ENCODE measurements at regions not wholly inside any gene's neighbourhood (a gene's known extent, or its start where the extent isn't known, plus 50 kb on each side); places are given as distances from the start of the nearest gene placed in this dataset.

DNA sequence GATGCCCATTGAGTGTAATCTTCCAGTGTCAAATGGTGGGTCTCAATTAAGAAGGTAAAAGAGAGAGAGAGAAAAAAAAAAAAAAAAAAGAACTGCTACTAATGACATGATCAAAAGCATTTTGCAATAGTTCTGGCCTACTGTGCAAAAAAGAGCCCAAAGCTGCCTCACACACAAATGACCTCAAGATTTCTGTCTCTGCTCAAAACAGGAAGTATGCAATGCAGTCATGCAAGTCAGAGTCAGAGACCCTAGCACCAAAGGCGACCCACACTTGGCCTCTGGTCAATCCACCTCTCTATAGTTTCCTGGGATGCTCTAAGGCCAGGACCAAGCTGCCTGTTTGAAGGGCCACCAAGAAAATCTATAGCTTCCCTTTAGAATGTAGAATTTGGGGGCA lies 323.5 kb downstream of the VPS13C start:
- no peak for DNase-seq

DNA sequence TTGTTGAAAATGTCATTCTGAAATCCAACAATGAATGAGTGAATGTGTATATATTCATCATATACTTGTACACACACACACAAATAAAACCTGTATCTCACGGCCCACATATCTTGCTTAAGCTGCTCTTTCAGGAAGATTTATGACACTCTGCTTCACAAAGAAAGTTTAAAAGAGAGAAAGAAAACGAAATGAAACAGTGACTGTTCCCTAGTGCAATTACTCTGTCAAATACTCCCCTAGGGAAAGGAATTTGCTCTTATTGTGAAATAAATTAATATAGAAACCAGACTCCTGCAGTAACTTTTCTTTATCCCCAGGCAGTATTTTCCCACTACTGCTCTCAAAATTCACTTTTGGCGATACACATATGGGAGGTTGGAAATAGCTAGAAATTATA lies 329.1 kb downstream of the VPS13C start:
- no peak for DNase-seq

DNA sequence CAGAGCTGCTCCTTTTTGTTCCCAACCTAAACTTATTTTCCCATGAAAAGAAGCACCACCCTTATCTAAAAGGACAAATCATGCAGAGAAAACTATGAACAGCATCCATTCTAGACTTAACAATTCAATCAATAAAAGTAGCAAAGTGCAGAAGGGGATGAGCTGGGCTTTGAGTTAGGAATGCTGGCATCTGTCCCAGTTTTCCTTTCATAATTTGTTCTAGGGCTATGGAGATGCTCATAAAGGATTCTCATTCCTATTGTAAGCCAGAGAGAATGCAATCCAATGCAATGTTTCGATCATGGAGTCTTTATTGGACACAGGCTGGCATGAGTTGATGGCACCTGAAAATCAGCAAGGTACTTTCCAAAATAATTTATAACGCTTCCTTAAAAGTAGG lies 330.6 kb downstream of the VPS13C start:
- no peak for DNase-seq

GRCh38 chr15:61726166-61726565 lies 334.1 kb downstream of the VPS13C start:
- DNase-seq = no peak

GRCh38 chr15:61725251-61725650 lies 335.0 kb downstream of the VPS13C start:
- DNase-seq = no peak

DNA sequence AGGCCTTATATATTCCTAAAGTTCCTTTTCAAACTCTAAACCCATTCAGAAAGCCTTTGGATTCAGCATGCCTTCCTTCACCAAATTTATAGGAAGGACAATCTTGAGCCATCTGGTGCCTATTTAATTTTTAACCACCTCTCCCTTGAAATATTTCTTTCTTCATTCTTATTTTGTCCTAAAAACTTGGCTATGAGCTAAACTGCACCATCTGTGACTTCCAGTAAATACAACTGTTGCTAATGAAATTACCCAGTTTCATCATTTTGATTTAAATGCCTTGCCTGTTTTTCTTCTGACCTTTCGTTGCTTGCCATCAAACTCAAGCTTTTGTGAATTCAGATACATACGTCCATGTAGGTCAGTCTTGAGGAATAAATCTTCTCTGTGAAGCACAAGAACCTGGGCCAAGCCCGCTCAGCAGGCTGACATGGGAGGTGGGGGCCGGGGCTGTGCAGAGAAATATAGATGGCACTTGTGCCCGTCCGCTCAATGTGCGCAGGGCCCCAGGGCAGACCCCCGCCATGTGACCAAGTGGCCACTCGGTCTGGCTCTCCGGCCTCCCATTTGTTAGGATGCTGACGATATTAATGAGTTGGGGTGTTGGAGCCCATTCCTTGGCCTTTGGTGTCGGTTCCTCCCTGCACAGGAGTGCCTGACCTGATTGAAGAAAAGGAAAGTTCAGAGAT lies 335.9 kb downstream of the VPS13C start:
- no peak for DNase-seq

- DNase-seq = no peak
Observed at GRCh38 chr15:61721418-61721817, 338.8 kb downstream of the VPS13C start.

- DNase-seq = no peak
Observed at GRCh38 chr15:61720197-61720704, 340.0 kb downstream of the VPS13C start.

DNA sequence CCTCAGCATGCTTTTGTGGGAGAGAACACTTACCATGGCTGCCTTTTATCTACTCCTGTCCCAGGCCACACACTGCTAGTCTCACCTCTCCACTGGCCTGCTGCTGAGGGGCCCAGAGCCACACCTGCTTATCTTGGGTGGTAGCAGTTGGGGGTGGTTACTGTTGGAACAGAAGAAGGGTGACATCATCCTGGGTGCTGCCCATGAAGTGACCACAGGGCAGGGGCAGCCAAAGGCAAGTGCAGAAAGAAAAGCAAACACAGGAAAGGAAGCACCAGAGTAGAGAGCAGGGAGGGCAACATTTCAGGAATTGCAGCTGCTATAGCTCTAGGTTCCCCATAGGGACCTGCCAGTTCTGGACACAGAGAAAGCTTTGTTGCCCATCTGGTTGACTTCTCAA lies 345.2 kb downstream of the VPS13C start:
- no peak for DNase-seq

DNA sequence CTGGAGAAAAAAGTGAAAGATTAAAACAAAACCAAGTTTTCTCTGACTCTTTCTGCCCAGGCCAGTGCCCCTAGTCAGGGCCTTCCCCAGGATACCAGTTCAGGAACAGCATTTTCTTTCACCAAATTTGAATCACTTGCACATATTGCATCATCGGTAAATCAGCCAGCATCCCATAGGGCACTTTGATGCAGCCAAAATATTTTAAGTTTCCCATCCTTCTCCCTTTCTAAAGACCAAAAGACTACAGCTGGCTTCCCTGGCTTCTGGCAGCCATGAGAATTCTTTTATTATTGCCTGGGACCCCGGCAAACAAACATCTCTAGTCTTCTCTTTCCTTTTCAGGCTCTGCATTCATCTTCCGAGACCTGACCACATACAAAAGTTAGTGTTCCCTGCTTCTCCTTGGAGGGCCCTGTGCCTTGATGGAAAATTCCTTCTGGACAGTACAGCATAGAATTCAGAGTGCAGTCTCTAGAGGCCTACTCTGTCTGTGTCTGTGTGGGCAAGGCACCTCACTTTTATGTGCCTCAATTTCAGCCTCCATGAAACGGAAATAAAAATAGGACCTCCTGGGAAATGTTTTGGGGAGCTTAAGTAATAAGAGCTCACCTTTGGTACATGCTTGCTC lies 348.0 kb downstream of the VPS13C start:
- no peak for DNase-seq

DNA sequence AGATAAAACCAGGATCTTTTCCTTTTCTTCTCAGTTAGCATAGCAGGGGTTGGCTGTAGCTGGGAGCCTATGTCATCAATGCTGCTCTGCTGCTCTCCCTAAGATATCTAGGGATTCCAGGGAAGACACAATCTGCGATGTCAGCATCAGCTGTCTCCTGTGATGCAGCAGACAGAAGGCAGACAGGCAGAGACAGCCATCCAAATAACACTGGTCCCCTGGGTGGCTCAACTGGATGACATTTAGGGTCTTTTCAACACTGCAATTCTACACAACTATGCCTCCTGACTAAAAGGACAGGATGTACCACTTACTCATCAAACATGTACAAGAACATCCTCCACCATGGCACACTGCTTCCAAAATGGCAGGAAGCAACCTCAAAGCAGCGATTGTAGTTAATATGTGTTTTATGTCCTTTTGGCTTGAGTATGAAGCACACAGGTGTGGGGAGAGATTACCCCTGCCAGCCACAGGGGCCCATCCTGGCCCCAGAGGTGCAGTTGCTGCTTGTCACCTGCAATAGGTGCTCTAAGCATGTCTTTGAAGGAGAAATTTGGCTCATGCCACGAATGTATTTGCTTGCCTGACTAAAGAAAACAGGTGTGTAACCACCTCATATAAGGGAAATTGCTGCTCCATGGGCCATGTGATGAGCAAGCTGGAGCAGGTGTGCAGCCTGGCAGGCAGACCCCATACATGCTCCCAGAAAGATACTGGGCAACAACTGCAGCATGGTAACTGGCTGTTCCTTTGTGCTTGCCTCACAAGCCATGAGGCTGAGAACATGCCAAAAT lies 357.8 kb downstream of the VPS13C start:
- peak; percentile 19 for DNase-seq

DNA sequence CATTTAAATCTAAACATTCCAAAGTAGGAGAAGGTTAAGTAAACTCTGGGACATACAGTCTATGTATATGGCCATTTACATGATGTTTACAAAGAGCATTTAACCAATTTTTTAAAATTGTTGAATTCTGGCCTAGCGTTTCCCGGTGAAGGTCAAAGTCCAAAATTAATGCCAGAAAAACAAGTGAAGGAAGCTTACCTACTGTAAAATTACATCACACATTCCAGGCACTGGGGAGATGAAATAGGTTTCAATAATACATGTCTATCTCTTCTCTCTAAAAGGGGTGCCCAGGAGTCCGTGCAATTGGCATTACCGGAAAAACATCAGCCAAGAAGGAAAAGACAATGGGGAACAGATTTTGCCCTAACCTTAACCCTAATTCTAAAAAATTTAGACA lies 358.8 kb downstream of the VPS13C start:
- no peak for DNase-seq

DNA sequence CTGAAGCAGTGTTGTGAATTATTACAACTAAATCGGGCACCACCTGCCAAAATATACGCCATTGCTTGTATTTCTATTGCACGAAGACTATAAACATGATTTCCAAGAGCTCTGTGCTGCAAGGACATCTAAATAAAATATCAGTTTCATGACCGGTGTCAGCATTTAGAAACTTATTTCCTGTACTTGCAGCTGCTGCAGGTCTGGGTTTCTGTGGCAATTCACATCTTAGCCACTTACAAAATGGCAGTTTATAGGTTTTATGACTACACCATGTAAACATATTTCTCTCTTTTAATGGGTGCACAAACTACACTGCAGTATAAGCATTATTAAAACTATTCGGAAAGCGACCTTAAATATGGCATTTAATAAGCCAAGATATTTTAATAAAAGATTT lies 359.4 kb downstream of the VPS13C start:
- DNase-seq = no peak

GRCh38 chr15:61697796-61698195 lies 362.5 kb downstream of the VPS13C start:
- no peak for DNase-seq

- no peak for DNase-seq
Observed at GRCh38 chr15:61689067-61689466, 371.2 kb downstream of the VPS13C start.

DNA sequence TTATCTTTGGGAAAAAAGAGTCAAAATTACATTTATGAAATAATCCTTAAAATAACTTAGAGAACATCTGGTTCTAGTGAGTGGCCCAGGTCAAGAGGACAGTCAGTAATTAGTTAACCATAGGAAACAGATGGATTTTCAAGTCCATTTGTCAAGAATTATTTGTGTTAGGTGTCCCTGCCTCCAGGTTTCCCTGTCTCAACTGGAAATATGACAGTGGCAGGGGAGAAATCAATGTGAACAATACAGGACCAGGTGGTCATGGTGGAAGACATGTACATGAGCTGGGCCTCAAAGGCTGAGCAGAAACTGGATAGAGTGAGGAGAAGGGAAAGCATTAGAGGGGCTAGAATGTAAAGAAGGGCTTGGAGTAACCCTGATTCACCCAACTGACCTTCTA lies 372.6 kb downstream of the VPS13C start:
- no peak for DNase-seq

- DNase-seq = no peak
Observed at GRCh38 chr15:61687124-61687523, 373.1 kb downstream of the VPS13C start.

DNA sequence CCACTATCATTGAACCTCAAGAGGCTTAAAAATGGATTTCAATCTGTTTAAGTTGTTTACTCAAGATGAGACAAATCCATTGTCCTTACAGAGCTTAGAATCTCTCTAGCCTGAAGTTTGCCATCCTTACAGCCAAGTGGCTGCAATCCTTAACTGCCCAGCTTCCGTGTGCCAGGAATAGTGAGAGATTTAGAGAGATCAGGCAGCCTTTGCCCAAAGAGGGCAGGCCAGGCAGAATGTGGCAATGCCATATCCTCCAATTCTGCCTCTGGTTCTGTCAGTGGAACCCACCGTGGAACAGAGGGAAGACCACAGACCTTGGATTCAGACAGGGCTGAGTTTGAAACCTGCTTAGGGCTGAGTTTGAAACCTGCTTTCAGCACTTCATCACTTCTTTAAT lies 374.3 kb downstream of the VPS13C start:
- DNase-seq = no peak

DNA sequence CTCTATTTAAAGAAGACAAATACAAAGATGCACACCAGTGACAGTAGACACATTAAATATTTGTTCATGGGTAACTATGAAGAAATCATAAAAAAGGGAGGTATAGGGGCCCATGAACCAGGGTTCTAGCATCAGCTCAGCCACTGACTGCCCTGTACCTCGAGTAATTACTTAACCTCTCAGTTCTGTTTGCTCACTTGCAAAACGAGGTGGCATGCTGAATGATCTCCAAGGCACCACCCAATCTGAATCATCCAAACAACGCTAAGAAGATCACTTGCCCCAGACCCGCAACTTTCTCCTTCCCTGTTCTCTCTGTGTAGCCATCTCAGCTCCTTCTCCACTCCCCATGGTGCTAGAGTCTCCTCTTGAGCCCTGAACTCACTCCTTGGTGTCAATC lies 374.7 kb downstream of the VPS13C start:
- DNase-seq = no peak

DNA sequence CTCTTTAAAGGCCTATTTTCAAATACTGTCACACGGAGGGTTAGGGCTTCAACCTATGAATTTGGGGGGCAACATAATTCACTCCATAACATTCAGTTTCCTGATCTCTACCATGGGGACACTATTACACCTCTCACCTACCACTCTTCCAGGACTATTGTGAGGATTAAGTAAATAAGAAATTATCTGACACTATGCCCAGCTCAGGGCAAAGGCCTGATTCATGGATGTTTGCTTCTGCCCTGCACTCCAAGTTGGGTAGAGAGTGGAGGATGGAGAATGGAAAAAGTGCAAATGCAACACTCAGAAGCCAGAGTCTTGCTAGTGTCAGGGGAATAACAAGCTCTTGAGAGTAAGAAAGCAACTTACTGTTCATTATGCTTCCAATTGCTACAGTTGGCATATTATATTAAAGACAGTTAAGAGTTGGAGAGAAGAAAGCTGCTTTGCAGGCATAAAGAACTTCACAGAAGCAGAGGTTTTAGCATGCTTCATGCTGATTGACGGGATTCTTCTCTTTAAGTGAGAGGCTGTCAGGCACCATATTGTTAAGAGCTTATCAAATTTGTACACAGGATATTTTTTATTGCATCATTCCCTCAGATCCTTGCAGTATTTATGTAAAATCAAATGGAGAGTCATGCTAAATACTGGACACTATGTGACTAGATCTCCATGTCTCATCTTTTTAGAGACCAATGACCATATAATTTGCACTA lies 375.3 kb downstream of the VPS13C start:
- DNase-seq = no peak

- DNase-seq = no peak
Observed at GRCh38 chr15:61682891-61683735, 377.1 kb downstream of the VPS13C start.

GRCh38 chr15:61681676-61682075 lies 378.6 kb downstream of the VPS13C start:
- DNase-seq = no peak
